NCI-H2227 treated with DMSO at 0.1 percent for 48 hours (cell line): ENCODE measurements at regions not wholly inside any gene's neighbourhood (a gene's known extent, or its start where the extent isn't known, plus 50 kb on each side); places are given as distances from the start of the nearest gene placed in this dataset.
"Not testable (repeated sequence)": the region's sequence is repeated elsewhere in the genome, so short reads cannot be mapped to it uniquely, and the experiment has no call there.

Experiments
- DNase-seq: peaks from one replicate; lab custom pipeline; 2025; lab: John Stamatoyannopoulos, UW

GRCh38 chr2:88925770-88926462 lies 234.4 kb downstream of the RPIA start:
- DNase-seq, result no peak

- DNase-seq, result no peak
Observed at GRCh38 chr2:88927128-88927527, 235.7 kb downstream of the RPIA start.

DNA sequence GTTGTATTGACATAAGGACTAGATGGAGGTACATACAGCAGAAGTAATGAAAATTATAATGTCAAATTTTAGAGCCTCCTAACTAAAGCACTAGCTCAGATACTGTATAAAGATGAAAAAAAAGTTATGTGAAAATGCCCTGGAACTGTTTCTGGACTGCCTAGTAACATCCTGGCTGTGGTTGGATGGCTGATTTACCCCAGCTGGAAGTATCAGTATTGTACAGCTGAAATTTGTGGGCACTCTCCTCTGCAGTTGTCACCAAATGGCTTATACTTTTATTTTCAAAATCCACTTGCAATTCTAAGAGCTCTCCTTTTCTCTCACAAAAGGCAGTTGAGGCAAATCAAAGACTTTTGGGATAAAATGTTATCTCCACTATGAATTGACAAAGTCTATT lies 239.2 kb downstream of the RPIA start:
- DNase-seq, result no peak

DNA sequence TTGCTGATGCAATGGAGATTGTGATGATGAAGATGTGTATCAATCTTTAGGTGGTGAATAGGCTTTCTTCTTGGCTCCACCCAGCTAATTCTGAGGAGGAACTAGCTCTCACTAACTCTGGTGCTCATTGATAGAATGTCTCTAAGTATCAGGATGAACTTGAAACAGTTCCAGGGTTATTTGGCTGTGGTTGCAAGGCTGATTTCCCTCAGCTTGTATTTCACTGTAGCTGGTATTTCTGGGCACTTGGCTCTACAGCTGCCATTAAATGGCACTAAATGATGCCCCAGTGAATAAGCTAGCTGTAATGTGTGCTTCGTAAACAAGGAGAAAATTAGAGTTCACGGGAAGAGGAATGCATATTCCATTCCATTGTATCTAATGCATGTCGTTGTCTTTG lies 241.2 kb downstream of the RPIA start:
- no peak for DNase-seq

GRCh38 chr2:88933091-88933490 lies 241.6 kb downstream of the RPIA start:
- DNase-seq, result no peak

- DNase-seq, result no peak
Observed at GRCh38 chr2:88933980-88934379, 242.5 kb downstream of the RPIA start.

DNA sequence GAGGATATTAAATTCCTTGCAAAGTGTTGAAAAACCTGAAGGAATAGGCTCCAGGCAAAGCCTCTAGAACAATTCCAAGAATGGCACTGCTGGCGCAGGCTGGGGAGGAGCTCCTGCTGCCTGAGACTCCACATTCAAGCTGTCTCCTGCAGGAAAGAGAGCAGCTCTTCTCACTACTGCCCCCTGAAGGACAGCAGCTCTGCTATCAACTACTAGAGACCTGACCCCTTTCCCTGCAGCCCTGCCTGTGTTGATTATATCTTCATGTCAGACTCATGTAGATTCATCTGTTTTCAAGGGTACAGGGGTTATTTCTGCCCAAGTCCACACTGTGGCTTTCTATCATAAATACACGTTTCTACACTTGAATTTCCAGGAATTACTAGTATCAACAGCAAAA lies 249.7 kb downstream of the RPIA start:
- DNase-seq, result not testable (repeated sequence)

- DNase-seq, result no peak
Observed at GRCh38 chr2:88942798-88943197, 251.3 kb downstream of the RPIA start.

DNA sequence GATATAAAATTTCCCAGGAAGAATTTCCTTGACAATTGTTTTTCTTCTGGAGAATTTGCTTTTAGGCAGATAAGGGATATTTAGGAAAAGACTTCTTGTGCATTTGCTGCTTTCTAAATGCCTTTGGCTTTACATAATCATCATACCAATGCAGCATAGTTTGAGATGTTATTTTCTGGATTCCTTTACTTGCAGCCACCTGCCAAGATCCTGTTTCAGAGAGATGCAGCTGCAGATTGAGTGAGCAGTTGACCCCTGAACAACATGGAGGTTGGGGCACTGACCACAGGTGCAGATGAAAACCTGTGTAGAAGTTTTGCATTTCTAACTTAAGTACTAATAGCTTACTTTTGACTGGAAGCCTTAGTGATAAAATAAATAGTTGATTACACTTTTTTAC lies 257.9 kb downstream of the RPIA start:
- DNase-seq, result no peak

- no peak for DNase-seq
Observed at GRCh38 chr2:88950010-88950409, 258.5 kb downstream of the RPIA start.

DNA sequence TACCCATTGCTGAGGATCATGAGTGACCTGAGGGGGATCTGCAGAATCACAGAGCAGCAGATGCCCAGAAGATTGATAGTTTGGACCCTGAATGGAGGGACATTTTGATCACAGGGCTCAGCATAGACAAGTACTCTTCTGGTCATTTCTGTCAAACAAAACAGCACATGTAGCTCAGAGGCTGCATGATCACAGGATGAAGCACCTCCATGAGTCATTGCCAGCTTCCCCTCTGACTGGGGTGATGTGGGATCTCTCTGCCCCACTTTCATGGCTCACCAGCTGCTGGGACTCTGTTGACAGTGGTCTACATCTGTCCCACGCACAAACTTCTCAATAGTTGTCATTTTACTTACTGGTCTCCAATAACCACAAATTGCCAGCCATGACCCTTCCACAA lies 264.1 kb downstream of the RPIA start:
- no peak for DNase-seq

- no peak for DNase-seq
Observed at GRCh38 chr2:88959480-88960204, 268.2 kb downstream of the RPIA start.

- not testable (repeated sequence) for DNase-seq
Observed at GRCh38 chr2:88961323-88961722, 269.9 kb downstream of the RPIA start.

DNA sequence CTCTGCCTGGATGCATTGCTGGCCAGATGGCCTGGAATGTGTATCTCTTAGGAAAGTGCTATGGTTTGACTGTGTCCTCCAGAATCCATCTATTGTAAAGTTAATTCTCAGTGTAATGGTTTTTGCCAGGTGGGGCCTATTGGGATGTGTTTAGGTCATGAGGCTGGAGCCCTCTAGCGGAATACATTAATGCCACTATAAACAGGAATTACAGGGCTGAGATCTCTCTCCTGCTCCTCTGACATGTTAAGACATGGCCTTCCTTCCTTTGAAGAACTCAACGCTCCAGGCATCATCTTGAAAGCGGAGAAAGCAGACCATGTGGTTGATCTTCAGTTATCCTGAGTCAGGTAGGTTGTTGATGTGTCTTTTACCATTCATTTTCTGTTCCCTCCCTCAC lies 276.4 kb downstream of the RPIA start:
- DNase-seq, result no peak

- DNase-seq, result not testable (repeated sequence)
Observed at GRCh38 chr2:88978011-88978410, 286.5 kb downstream of the RPIA start.

GRCh38 chr2:88978446-88978845 lies 287.0 kb downstream of the RPIA start:
- not testable (repeated sequence) for DNase-seq

GRCh38 chr2:88984079-88984478 lies 292.6 kb downstream of the RPIA start:
- DNase-seq, result not testable (repeated sequence)

DNA sequence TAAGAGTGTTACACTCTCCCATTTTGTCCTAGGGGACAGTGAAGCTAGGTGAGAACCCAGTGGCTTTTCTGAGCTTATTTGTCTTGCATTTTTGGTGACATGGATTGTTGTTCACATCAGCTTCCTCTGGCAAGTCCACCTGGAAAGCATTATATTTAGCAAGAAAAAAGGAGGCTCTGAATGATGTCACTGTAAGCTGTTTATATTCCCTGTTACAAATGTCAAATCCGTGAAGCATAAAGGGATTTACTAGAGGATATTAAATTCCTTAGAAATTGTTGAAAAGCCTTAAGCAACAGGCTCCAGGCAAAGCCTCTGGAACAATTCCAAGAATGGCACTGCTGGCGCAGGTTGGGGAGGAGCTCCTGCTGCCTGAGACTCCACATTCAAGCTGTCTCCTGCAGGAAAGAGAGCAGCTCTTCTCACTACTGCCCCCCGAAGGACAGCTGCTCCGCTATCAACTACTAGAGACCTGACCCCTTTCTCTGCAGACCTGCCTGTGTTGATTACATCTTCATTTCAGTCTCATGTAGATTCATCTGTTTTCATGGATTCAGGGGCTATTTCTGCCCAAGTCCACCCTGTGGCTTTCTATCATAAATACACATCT lies 295.4 kb downstream of the RPIA start:
- not testable (repeated sequence) for DNase-seq

DNA sequence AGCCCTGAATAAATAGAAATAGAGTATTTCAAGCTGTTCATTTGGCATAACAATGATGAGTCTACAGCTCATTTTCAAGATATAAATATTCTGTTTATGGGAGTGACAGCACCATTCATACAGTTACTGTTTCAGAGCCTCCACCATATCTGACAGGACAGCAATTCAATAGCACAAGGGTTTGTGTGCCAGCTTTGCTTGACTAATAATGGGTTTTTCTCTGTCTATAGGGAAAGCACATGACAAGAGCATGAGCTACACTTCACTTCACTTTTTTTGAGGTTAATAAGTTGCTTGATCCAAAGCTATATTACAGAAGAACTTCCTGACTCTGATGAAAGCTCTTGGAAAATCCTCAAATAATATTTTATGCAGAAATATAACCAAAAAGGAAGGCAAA lies 297.1 kb downstream of the RPIA start:
- not testable (repeated sequence) for DNase-seq

DNA sequence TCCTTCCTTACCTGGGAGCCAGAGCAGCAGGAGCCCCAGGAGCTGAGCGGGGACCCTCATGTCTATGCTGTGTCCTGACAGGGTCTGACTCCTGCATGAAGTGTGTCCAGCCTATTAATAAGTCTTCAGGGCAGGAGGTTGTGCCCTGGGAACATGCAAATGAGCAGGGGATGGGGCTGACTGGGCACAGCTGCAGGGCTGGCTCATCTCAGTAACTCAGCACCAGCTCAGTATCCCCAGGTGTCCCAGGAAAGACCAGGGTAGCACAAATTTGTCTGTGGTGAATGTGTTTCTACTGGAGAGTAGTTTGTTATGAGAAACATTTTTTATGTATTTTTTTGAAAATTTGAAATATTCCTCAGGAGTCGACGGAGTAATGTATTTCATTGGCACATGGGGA lies 301.3 kb downstream of the RPIA start:
- not testable (repeated sequence) for DNase-seq

GRCh38 chr2:88994856-88995255 lies 303.4 kb downstream of the RPIA start:
- DNase-seq, result not testable (repeated sequence)

GRCh38 chr2:88996588-88996987 lies 305.1 kb downstream of the RPIA start:
- not testable (repeated sequence) for DNase-seq

GRCh38 chr2:88999365-88999764 lies 307.9 kb downstream of the RPIA start:
- DNase-seq, result no peak
